B cell (primary cell): ENCODE measurements at regions not wholly inside any gene's neighbourhood (a gene's known extent, or its start where the extent isn't known, plus 50 kb on each side); places are given as distances from the start of the nearest gene placed in this dataset.

Experiments used
- ATAC-seq: fragments of 200-7000 bp; cut with Tn5 transposase; one replicate; pipeline ENCODE4 v1.10.0; 2021; ENCODE audit warnings: low read depth, mild to moderate bottlenecking, moderate number of reproducible peaks, moderate library complexity
- CTCF ChIA-PET: fragments of 350-600 bp; sonication (Branson Sonifier 250); formaldehyde crosslinking; loops from one replicate; lab custom pipeline; 2021; ENCODE audit warnings: antibody characterized with exemption, inconsistent platforms; lab: Charles Lee
- POLR2A ChIA-PET: fragments of 350-600 bp; sonication (Branson Sonifier 250); formaldehyde crosslinking; loops from one replicate; lab custom pipeline; 2021; ENCODE audit warnings: antibody characterized with exemption; lab: Charles Lee
- DNase-seq: peaks from one replicate; pipeline ENCODE4 v3.0.0; 2013
- H2AFZ ChIP-seq: 2 replicates; pipeline ENCODE4 v1.6.1; 2012; ENCODE audit warnings: mild to moderate bottlenecking, low read depth, low read length; ENCODE audit not compliant: insufficient read depth, poor library complexity, severe bottlenecking
- H3K27ac ChIP-seq, 2 donors: 1 replicate in 1 of 2; 2 replicates in 1 of 2; pipeline ENCODE4 v1.5.1; 2012 to 2013; ENCODE audit warnings: low read length in 2 of 2, mild to moderate bottlenecking in 2 of 2, moderate library complexity in 1 of 2
- H3K27me3 ChIP-seq, 4 experiments: fragments of 200-600 bp in 1 of 4; sonication (generic) in 1 of 4; replicated peaks in 1 of 4; 1 replicate in 2 of 4; 2 replicates in 2 of 4; pipeline versions ENCODE4 v1.6.1 to v1.7.0; 2013 to 2016; ENCODE audit warnings: low read length in 3 of 4, mild to moderate bottlenecking in 2 of 4, mixed read lengths in 1 of 4, moderate library complexity in 1 of 4; ENCODE audit not compliant: insufficient read depth in 4 of 4, control insufficient read depth in 3 of 4; ENCODE audit errors: control extremely low read depth in 1 of 4
- H3K36me3 ChIP-seq, 2 experiments: replicated peaks in 1 of 2; 1 replicate in 1 of 2; 2 replicates in 1 of 2; pipeline versions ENCODE4 v1.6.1 to v1.7.1; 2013; ENCODE audit warnings: low read length in 1 of 2; ENCODE audit not compliant: insufficient read depth in 2 of 2, control insufficient read depth in 1 of 2; ENCODE audit errors: control extremely low read depth in 1 of 2, extremely low read depth in 1 of 2
- H3K4me1 ChIP-seq, 2 donors: fragments of 200-600 bp in 1 of 2; sonication (generic) in 1 of 2; 1 replicate in 1 of 2; 2 replicates in 1 of 2; pipeline versions ENCODE4 v1.5.1 to v1.6.1; 2013 to 2017; ENCODE audit warnings: low read length in 2 of 2; ENCODE audit not compliant: control insufficient read depth in 2 of 2, insufficient read depth in 2 of 2
- H3K4me2 ChIP-seq: replicated peaks from 2 replicates; pipeline ENCODE3; 2012; ENCODE audit warnings: mild to moderate bottlenecking, low read depth, low read length; ENCODE audit not compliant: poor library complexity, severe bottlenecking
- H3K4me3 ChIP-seq, 5 experiments: fragments of 200-600 bp in 1 of 5; sonication (generic) in 1 of 5; 1 replicate in 3 of 5; 2 replicates in 2 of 5; pipeline versions ENCODE4 v1.5.1 to v1.7.0; 2011 to 2016; ENCODE audit warnings: low read length in 4 of 5, mild to moderate bottlenecking in 4 of 5, low read depth in 2 of 5, control low read depth in 1 of 5, moderate library complexity in 1 of 5; ENCODE audit not compliant: insufficient read depth in 1 of 5; ENCODE audit errors: control extremely low read depth in 1 of 5, extremely low read depth in 1 of 5
- H3K79me2 ChIP-seq: fragments of 200-600 bp; sonication (generic); one replicate; pipeline ENCODE4 v1.6.0; 2016; ENCODE audit warnings: low read length; ENCODE audit not compliant: control insufficient read depth, insufficient read depth
- H3K9ac ChIP-seq: fragments of 200-600 bp; sonication (generic); 2 replicates; pipeline ENCODE4 v1.6.1; 2017; ENCODE audit warnings: mild to moderate bottlenecking, low read length, moderate library complexity
- H3K9me3 ChIP-seq, 3 donors: one replicate each; pipeline versions ENCODE4 v1.6.1 to v1.7.1; 2013; ENCODE audit warnings: low read length in 2 of 3; ENCODE audit not compliant: control insufficient read depth in 2 of 3, insufficient read depth in 1 of 3; ENCODE audit errors: control extremely low read depth in 1 of 3
- H4K20me1 ChIP-seq: 2 replicates; pipeline ENCODE4 v1.6.0; 2012; ENCODE audit warnings: mild to moderate bottlenecking, low read length; ENCODE audit not compliant: insufficient read depth, control insufficient read depth, poor library complexity, severe bottlenecking
- H3K27ac Mint-ChIP-seq: one replicate; pipeline ENCODE4 v1.8.0; 2021; ENCODE audit warnings: mixed read lengths
- H3K27me3 Mint-ChIP-seq: one replicate; pipeline ENCODE4 v1.8.0; 2021; ENCODE audit warnings: mixed read lengths
- H3K4me1 Mint-ChIP-seq: one replicate; pipeline ENCODE4 v1.8.0; 2021; ENCODE audit warnings: mixed read lengths
- H3K4me3 Mint-ChIP-seq: one replicate; pipeline ENCODE4 v1.8.0; 2021; ENCODE audit warnings: mixed read lengths
- H3K9me3 Mint-ChIP-seq: one replicate; pipeline ENCODE4 v1.8.0; 2022; ENCODE audit warnings: mixed read lengths; ENCODE audit not compliant: insufficient read depth
- CTCF ChIP-seq: fragments of 200-600 bp; IDR thresholded peaks from one replicate; pipeline ENCODE4 v1.8.0; 2022; ENCODE audit warnings: antibody characterized with exemption, mild to moderate bottlenecking
- EZH2 ChIP-seq: IDR thresholded peaks from 2 replicates; pipeline ENCODE4 v1.6.1; 2012; ENCODE audit warnings: borderline replicate concordance, low read depth, mild to moderate bottlenecking, moderate library complexity, low read length; ENCODE audit not compliant: insufficient read depth, poor library complexity, severe bottlenecking
- WGBS: methylation state at CpG from one replicate; pipeline ENCODE4 v1.1.5; 2013; ENCODE audit warnings: missing lambda C conversion rate; ENCODE audit not compliant: insufficient coverage; 5-methylcytosine and 5-hydroxymethylcytosine counted together
- intact Hi-C: fragments of 100-400 bp; cut with micrococcal nuclease; formaldehyde crosslinking; loops from one replicate; pipeline ENCODE4 v1.10.0; 2022

DNA sequence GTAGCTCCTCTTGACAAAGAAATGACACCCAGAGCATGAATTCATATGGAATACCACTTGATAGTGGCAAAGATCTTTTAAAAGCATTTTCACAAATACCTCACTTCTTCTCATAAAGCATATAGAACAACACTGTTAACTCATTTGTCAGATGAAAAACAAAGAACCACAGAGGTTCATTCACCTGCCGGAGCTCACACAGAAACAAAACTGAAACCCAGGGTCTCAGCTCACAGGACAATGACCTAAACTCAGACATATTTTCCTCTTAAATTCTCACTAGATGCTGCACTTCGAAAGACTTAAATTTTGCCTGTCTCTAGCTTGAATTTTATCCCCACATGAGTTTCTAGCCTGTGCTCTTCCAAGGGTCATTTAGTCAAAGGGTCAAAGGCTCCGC lies 339.0 kb downstream of the KCNN2 start:
- DNase-seq (no peak), ATAC-seq (no peak)
- Mint-ChIP-seq H3K27ac (no peak overlapping the region), H3K9me3 (no peaks in the 10 kb centered on the region), H3K27me3 (no peaks in the 10 kb centered on the region), H3K4me1 (no peaks in the 10 kb centered on the region), H3K4me3 (no peak overlapping the region)
- ChIA-PET POLR2A (no interaction called here), CTCF (no interaction called here)
- WGBS: 79% methylated on average over 2 of the region's 3 CpGs
- intact Hi-C loops: no loop called here
- no peak overlapping the region for H3K4me2 ChIP-seq
- TF ChIP-seq CTCF: no peak
- TF ChIP-seq EZH2: no peak
- H3K27me3 ChIP-seq: no peaks in the 10 kb centered on the region
- H3K4me1 ChIP-seq: no peaks in the 10 kb centered on the region
- no peak overlapping the region for H2AFZ ChIP-seq
- H3K9ac ChIP-seq: no peak overlapping the region
- no peaks in the 10 kb centered on the region for H4K20me1 ChIP-seq
- no peaks in the 10 kb centered on the region for H3K79me2 ChIP-seq
- no peaks in the 10 kb centered on the region for H3K36me3 ChIP-seq
- no peak overlapping the region for H3K27ac ChIP-seq
- peaks cover 0 to 6% (median 0%) of the 10 kb centered on the region in 3 donors for H3K9me3 ChIP-seq
- no peak overlapping the region for H3K4me3 ChIP-seq

DNA sequence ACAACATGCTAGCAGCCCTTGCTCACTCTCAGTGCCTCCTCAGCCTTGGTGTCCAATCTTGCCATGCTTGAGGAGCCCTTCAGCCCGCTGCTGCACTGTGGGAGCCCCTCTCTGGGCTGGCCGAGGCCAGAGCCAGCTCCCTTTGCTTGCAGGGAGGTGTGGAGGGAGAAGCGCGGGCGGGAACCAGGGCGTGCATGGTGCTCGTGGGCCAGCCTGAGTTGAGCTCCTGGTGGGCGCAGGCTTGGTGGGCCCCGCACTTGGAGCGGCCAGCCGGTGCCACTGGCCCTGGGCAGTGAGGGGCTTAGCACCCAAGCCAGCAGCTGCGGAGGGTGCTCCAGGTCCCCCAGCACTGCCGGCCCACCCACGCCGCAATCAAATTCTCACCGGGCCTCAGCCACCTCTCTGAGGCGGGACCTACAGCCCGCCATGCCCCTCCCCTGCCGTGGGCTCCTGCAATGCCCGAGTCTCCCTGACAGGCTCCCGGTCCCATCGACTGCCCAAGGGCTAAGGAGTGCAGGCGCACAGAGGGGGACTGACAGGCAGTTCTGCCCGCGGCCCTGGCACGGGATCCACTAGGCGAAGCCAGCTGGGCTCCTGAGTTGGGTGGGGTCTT lies 333.5 kb downstream of the KCNN2 start:
- no peaks in the 10 kb centered on the region for H3K4me1 Mint-ChIP-seq
- ATAC-seq (no peak), DNase-seq (no peak)
- Histone ChIP-seq H3K4me1 (no peaks in the 10 kb centered on the region), H3K27ac (no peak overlapping the region), H3K9me3 (peaks cover 0 to 14% (median 0%) of the 10 kb centered on the region in 3 donors), H2AFZ (no peak overlapping the region), H3K36me3 (no peaks in the 10 kb centered on the region), H3K4me2 (no peak overlapping the region), H4K20me1 (no peaks in the 10 kb centered on the region), H3K27me3 (no peaks in the 10 kb centered on the region), H3K4me3 (no peak overlapping the region), H3K9ac (no peak overlapping the region), H3K79me2 (no peaks in the 10 kb centered on the region)
- CTCF ChIA-PET: no interaction called here
- H3K27ac Mint-ChIP-seq: no peak overlapping the region
- intact Hi-C loops: no loop called here
- POLR2A ChIA-PET: no interaction called here
- no peaks in the 10 kb centered on the region for H3K9me3 Mint-ChIP-seq
- TF ChIP-seq CTCF: no peak
- no peak for TF ChIP-seq EZH2
- no peak overlapping the region for H3K4me3 Mint-ChIP-seq
- WGBS: 96% methylated on average over 26 of the region's 27 CpGs
- no peaks in the 10 kb centered on the region for H3K27me3 Mint-ChIP-seq
